ENCODE measurements at regions not wholly inside any gene's neighbourhood (a gene's known extent, or its start where the extent isn't known, plus 50 kb on each side); places are given as distances from the start of the nearest gene placed in this dataset.

DNA sequence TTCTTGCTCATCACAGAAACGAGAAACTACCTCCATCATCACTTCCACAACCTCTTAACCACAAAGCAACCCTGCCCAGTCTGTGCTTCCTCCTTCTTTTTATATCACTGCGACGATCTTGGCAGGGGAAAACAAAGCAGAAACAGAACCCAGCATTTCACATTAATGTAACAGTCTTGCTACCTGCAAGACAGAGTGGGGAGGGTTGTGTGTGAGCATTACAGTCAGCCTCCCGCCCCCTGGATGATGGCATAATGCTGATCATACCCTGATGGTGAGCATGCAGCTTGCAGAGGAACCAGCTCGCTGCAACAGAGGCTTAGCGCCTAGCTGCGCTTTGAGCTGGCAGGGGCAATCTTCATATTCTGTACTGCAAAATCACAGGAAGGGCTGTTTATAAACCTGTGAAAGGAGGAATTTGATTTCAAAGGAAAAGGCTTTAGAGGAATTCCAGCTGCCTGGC, 376.1 kb downstream of the IRS1 start:
- peaks cover 3% of the 10 kb centered on the region; the same call in 1 of the 2 replicates for H3K4me1 ChIP-seq (ENCODE audit: control insufficient read depth, insufficient read depth, low read length)
- ChIA-PET POLR2A (no interaction called here), CTCF (interaction anchor here (1.0 kb wide), 1 partner anchor 380 kb away, joined by 5 read pairs; no protein-coding TSS in a partner anchor)
- TF ChIP-seq SALL2 (tag by site-specific recombination; IDR thresholded peaks at IDR 0.05; ENCODE audit: borderline replicate concordance) (no peak), ZBTB48 (tag by site-specific recombination; IDR thresholded peaks at IDR 0.05) (no peak)
- TF ChIP-seq, protein P1, sequence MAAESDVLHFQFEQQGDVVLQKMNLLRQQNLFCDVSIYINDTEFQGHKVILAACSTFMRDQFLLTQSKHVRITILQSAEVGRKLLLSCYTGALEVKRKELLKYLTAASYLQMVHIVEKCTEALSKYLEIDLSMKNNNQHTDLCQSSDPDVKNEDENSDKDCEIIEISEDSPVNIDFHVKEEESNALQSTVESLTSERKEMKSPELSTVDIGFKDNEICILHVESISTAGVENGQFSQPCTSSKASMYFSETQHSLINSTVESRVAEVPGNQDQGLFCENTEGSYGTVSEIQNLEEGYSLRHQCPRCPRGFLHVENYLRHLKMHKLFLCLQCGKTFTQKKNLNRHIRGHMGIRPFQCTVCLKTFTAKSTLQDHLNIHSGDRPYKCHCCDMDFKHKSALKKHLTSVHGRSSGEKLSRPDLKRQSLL (tag by site-specific recombination; IDR thresholded peaks at IDR 0.05): no peak
- H3K4me3 ChIP-seq (ENCODE audit: low read depth, low read length): no peak overlapping the region
- no peaks in the 10 kb centered on the region for H3K36me3 ChIP-seq (ENCODE audit: control insufficient read depth in 2 of 2, insufficient read depth in 1 of 2, low read length in 2 of 2)
- no peak overlapping the region for H3K27ac ChIP-seq (ENCODE audit: extremely low read depth, low read depth, low read length)
- no peaks in the 10 kb centered on the region for H3K9me3 ChIP-seq (ENCODE audit: control insufficient read depth, insufficient read depth, low read depth, low read length)

DNA sequence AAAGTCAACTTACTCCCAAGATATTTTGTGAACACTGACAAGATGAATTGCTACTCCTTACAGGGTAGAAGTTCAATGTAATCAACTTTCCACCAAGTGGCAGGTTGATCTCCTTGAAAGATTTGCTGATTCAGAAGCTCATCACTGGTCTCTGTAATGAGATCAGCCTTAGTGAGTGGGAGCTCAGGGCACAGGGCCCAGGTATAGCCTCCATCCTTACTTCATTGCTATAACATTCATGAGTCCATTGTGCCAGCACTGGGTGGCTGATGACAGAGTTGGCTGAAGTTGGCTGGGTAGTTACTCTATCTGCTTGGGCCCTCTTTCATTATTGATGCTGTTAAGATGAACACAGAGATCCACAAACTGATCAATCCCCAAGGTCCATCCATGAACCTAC, 379.0 kb downstream of the IRS1 start:
- Histone ChIP-seq H3K4me1 (ENCODE audit: control insufficient read depth, insufficient read depth, low read length) (peaks cover 3% of the 10 kb centered on the region; the same call in 1 of the 2 replicates), H3K27ac (ENCODE audit: extremely low read depth, low read depth, low read length) (no peak overlapping the region), H3K36me3 (ENCODE audit: control insufficient read depth in 2 of 2, insufficient read depth in 1 of 2, low read length in 2 of 2) (no peaks in the 10 kb centered on the region), H3K9me3 (ENCODE audit: control insufficient read depth, insufficient read depth, low read depth, low read length) (no peaks in the 10 kb centered on the region), H3K4me3 (ENCODE audit: low read depth, low read length) (no peak overlapping the region)
- ChIA-PET POLR2A (no interaction called here), CTCF (no interaction called here)
- TF ChIP-seq ZNF555 (tag by site-specific recombination; conservative IDR thresholded peaks at IDR 0.05): no peak
- TF ChIP-seq, protein P2, sequence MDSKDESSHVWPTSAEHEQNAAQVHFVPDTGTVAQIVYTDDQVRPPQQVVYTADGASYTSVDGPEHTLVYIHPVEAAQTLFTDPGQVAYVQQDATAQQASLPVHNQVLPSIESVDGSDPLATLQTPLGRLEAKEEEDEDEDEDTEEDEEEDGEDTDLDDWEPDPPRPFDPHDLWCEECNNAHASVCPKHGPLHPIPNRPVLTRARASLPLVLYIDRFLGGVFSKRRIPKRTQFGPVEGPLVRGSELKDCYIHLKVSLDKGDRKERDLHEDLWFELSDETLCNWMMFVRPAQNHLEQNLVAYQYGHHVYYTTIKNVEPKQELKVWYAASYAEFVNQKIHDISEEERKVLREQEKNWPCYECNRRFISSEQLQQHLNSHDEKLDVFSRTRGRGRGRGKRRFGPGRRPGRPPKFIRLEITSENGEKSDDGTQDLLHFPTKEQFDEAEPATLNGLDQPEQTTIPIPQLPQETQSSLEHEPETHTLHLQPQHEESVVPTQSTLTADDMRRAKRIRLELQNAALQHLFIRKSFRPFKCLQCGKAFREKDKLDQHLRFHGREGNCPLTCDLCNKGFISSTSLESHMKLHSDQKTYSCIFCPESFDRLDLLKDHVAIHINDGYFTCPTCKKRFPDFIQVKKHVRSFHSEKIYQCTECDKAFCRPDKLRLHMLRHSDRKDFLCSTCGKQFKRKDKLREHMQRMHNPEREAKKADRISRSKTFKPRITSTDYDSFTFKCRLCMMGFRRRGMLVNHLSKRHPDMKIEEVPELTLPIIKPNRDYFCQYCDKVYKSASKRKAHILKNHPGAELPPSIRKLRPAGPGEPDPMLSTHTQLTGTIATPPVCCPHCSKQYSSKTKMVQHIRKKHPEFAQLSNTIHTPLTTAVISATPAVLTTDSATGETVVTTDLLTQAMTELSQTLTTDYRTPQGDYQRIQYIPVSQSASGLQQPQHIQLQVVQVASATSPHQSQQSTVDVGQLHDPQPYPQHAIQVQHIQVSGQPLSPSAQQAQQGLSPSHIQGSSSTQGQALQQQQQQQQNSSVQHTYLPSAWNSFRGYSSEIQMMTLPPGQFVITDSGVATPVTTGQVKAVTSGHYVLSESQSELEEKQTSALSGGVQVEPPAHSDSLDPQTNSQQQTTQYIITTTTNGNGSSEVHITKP (tag by site-specific recombination; IDR thresholded peaks at IDR 0.05): no peak
- TF ChIP-seq, protein P3, sequence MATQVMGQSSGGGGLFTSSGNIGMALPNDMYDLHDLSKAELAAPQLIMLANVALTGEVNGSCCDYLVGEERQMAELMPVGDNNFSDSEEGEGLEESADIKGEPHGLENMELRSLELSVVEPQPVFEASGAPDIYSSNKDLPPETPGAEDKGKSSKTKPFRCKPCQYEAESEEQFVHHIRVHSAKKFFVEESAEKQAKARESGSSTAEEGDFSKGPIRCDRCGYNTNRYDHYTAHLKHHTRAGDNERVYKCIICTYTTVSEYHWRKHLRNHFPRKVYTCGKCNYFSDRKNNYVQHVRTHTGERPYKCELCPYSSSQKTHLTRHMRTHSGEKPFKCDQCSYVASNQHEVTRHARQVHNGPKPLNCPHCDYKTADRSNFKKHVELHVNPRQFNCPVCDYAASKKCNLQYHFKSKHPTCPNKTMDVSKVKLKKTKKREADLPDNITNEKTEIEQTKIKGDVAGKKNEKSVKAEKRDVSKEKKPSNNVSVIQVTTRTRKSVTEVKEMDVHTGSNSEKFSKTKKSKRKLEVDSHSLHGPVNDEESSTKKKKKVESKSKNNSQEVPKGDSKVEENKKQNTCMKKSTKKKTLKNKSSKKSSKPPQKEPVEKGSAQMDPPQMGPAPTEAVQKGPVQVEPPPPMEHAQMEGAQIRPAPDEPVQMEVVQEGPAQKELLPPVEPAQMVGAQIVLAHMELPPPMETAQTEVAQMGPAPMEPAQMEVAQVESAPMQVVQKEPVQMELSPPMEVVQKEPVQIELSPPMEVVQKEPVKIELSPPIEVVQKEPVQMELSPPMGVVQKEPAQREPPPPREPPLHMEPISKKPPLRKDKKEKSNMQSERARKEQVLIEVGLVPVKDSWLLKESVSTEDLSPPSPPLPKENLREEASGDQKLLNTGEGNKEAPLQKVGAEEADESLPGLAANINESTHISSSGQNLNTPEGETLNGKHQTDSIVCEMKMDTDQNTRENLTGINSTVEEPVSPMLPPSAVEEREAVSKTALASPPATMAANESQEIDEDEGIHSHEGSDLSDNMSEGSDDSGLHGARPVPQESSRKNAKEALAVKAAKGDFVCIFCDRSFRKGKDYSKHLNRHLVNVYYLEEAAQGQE (tag by site-specific recombination; IDR thresholded peaks at IDR 0.05): no peak
- no peak for TF ChIP-seq ZNF561 (tag by site-specific recombination; IDR thresholded peaks at IDR 0.05; ENCODE audit: borderline replicate concordance)
- TF ChIP-seq, protein P4, sequence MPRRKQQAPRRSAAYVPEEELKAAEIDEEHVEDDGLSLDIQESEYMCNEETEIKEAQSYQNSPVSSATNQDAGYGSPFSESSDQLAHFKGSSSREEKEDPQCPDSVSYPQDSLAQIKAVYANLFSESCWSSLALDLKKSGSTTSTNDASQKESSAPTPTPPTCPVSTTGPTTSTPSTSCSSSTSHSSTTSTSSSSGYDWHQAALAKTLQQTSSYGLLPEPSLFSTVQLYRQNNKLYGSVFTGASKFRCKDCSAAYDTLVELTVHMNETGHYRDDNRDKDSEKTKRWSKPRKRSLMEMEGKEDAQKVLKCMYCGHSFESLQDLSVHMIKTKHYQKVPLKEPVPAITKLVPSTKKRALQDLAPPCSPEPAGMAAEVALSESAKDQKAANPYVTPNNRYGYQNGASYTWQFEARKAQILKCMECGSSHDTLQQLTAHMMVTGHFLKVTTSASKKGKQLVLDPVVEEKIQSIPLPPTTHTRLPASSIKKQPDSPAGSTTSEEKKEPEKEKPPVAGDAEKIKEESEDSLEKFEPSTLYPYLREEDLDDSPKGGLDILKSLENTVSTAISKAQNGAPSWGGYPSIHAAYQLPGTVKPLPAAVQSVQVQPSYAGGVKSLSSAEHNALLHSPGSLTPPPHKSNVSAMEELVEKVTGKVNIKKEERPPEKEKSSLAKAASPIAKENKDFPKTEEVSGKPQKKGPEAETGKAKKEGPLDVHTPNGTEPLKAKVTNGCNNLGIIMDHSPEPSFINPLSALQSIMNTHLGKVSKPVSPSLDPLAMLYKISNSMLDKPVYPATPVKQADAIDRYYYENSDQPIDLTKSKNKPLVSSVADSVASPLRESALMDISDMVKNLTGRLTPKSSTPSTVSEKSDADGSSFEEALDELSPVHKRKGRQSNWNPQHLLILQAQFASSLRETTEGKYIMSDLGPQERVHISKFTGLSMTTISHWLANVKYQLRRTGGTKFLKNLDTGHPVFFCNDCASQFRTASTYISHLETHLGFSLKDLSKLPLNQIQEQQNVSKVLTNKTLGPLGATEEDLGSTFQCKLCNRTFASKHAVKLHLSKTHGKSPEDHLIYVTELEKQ (tag by site-specific recombination; IDR thresholded peaks at IDR 0.05; ENCODE audit: borderline replicate concordance): no peak
- TF ChIP-seq, protein P5, sequence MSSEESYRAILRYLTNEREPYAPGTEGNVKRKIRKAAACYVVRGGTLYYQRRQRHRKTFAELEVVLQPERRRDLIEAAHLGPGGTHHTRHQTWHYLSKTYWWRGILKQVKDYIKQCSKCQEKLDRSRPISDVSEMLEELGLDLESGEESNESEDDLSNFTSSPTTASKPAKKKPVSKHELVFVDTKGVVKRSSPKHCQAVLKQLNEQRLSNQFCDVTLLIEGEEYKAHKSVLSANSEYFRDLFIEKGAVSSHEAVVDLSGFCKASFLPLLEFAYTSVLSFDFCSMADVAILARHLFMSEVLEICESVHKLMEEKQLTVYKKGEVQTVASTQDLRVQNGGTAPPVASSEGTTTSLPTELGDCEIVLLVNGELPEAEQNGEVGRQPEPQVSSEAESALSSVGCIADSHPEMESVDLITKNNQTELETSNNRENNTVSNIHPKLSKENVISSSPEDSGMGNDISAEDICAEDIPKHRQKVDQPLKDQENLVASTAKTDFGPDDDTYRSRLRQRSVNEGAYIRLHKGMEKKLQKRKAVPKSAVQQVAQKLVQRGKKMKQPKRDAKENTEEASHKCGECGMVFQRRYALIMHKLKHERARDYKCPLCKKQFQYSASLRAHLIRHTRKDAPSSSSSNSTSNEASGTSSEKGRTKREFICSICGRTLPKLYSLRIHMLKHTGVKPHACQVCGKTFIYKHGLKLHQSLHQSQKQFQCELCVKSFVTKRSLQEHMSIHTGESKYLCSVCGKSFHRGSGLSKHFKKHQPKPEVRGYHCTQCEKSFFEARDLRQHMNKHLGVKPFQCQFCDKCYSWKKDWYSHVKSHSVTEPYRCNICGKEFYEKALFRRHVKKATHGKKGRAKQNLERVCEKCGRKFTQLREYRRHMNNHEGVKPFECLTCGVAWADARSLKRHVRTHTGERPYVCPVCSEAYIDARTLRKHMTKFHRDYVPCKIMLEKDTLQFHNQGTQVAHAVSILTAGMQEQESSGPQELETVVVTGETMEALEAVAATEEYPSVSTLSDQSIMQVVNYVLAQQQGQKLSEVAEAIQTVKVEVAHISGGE (tag by site-specific recombination; conservative IDR thresholded peaks at IDR 0.05; ENCODE audit: low read depth): no peak
- TF ChIP-seq ZNF792 (tag by site-specific recombination; IDR thresholded peaks at IDR 0.05): no peak
- no peak for TF ChIP-seq ZBTB7A (tag by site-specific recombination; IDR thresholded peaks at IDR 0.05; ENCODE audit: low read depth)
- TF ChIP-seq ZSCAN23 (tag by site-specific recombination; IDR thresholded peaks at IDR 0.05): no peak
- TF ChIP-seq, protein P6, sequence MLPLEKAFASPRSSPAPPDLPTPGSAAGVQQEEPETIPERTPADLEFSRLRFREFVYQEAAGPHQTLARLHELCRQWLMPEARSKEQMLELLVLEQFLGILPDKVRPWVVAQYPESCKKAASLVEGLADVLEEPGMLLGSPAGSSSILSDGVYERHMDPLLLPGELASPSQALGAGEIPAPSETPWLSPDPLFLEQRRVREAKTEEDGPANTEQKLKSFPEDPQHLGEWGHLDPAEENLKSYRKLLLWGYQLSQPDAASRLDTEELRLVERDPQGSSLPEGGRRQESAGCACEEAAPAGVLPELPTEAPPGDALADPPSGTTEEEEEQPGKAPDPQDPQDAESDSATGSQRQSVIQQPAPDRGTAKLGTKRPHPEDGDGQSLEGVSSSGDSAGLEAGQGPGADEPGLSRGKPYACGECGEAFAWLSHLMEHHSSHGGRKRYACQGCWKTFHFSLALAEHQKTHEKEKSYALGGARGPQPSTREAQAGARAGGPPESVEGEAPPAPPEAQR (tag by site-specific recombination; IDR thresholded peaks at IDR 0.05): no peak
- no peak for TF ChIP-seq ZNF133 (tag by site-specific recombination; IDR thresholded peaks at IDR 0.05)
- TF ChIP-seq, protein P7, sequence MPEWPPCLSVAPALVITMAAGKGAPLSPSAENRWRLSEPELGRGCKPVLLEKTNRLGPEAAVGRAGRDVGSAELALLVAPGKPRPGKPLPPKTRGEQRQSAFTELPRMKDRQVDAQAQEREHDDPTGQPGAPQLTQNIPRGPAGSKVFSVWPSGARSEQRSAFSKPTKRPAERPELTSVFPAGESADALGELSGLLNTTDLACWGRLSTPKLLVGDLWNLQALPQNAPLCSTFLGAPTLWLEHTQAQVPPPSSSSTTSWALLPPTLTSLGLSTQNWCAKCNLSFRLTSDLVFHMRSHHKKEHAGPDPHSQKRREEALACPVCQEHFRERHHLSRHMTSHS (tag by site-specific recombination; IDR thresholded peaks at IDR 0.05): no peak
